PC-3 (cell line): ENCODE measurements at regions not wholly inside any gene's neighbourhood (a gene's known extent, or its start where the extent isn't known, plus 50 kb on each side); places are given as distances from the start of the nearest gene placed in this dataset.

Experiments used
- EZH2 ChIP-seq: fragments of 300-600 bp; sonication (generic); IDR thresholded peaks from one replicate; pipeline ENCODE4 v1.6.1; 2017; ENCODE audit warnings: antibody characterized with exemption, mild to moderate bottlenecking, low read length; ENCODE audit not compliant: unreplicated experiment
- EZH2phosphoT487 ChIP-seq: fragments of 300-600 bp; sonication (generic); IDR thresholded peaks from 2 replicates; pipeline ENCODE4 v1.6.1; 2018; ENCODE audit warnings: mild to moderate bottlenecking, antibody characterized with exemption, low read length, borderline replicate concordance
- TF ChIP-seq, protein P1 (sequence below): fragments of 300-600 bp; sonication (generic); conservative IDR thresholded peaks from 2 replicates; pipeline ENCODE4 v1.5.1; 2017; ENCODE audit warnings: antibody characterized with exemption, low read depth, mild to moderate bottlenecking, low read length

DNA sequence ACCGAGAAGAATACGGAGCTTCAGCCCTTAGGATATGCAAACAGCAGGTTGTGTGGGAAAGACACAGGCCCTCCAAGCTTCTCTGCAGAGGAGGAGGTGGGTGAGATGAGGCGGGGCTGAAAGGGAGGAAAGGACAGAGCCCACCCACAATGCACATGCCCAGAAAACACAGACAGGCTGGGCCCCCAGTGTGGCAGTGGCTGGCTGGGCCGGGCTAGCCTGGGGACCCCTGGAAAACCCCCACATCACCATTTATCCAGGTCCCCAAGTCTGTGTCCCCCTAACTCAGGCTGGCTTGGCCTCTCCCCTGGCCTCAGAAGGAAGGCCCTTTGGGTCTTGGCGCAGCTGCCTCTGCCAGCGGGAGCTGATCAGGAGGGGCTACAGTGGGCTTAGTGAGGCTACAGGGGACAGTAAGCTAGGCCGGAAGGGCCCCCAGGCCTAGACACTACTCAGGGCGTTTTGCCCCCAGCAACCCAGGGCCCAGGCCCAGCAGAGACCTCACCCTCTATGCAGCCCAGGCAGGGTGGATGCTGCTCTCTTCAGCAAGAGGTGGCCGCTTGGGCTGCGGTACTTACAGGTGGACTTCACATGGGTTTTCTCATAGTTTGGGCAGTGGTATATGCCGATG, 119.5 kb downstream of the TUBA3C start:
- TF ChIP-seq, protein P1, sequence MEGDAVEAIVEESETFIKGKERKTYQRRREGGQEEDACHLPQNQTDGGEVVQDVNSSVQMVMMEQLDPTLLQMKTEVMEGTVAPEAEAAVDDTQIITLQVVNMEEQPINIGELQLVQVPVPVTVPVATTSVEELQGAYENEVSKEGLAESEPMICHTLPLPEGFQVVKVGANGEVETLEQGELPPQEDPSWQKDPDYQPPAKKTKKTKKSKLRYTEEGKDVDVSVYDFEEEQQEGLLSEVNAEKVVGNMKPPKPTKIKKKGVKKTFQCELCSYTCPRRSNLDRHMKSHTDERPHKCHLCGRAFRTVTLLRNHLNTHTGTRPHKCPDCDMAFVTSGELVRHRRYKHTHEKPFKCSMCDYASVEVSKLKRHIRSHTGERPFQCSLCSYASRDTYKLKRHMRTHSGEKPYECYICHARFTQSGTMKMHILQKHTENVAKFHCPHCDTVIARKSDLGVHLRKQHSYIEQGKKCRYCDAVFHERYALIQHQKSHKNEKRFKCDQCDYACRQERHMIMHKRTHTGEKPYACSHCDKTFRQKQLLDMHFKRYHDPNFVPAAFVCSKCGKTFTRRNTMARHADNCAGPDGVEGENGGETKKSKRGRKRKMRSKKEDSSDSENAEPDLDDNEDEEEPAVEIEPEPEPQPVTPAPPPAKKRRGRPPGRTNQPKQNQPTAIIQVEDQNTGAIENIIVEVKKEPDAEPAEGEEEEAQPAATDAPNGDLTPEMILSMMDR, result no peak
- TF ChIP-seq EZH2phosphoT487 (no peak), EZH2 (no peak)
